Mononuclear cell (primary cell): ENCODE measurements at regions not wholly inside any gene's neighbourhood (a gene's known extent, or its start where the extent isn't known, plus 50 kb on each side); places are given as distances from the start of the nearest gene placed in this dataset.

Experiments used
- H3K27me3 ChIP-seq: 2 replicates; pipeline ENCODE4 v1.6.0; 2011; ENCODE audit warnings: low read length, control low read depth; ENCODE audit not compliant: insufficient read depth
- H3K4me1 ChIP-seq: 2 replicates; pipeline ENCODE4 v1.5.1; 2011; ENCODE audit warnings: mild to moderate bottlenecking, low read length, control low read depth; ENCODE audit not compliant: insufficient read depth
- H3K4me3 ChIP-seq: 2 replicates; pipeline ENCODE4 v1.5.1; 2011; ENCODE audit warnings: mild to moderate bottlenecking, low read length, moderate library complexity
- H3K9me3 ChIP-seq: 2 replicates; pipeline ENCODE4 v1.5.1; 2011; ENCODE audit warnings: low read depth, mild to moderate bottlenecking, control low read depth, low read length

DNA sequence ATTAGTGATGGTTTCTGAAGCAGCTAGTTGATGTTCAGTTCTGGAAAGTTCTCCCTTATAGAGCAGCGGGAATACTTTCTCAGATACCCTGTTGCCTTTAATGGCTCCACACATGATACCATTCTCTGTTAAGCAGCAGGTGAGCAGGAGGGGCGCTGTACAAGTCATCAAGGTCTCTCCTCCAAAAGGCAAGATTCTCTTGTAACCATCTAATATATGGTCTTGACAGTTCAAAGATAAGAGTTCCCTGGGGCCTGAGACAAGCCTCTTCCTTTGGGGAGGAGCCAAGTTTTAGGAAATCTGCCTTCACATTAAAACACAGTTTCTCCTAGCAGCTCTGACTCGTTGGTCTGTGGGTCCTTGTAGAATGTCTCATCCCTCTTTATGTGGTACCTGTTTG is 258.2 kb downstream of the QKI start:
- no peak overlapping the region for H3K4me3 ChIP-seq
- no peaks in the 10 kb centered on the region for H3K9me3 ChIP-seq
- H3K4me1 ChIP-seq = peaks cover 20% of the 10 kb centered on the region
- no peaks in the 10 kb centered on the region for H3K27me3 ChIP-seq

DNA sequence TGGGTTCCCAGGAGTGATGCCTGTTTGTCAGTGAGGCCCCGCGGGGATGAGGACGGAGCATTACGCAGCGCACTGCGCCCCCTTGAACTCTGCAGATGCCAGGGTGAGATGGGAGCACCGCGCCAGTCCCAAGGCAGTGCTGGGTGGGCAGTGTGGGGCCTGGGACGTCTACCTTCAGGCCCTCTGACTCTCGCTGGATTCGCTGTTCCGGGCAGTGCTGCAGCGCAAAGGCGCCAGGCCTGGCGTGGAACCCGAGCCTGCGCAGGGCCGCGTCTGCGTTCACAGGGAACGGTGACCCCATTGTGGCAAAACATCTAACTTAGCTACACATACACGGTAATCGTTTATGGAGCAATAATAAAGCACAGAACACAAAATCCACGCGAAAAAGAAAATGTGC is 257.3 kb downstream of the QKI start:
- Histone ChIP-seq H3K9me3 (no peaks in the 10 kb centered on the region), H3K4me3 (no peak overlapping the region), H3K4me1 (peaks cover 29% of the 10 kb centered on the region), H3K27me3 (no peaks in the 10 kb centered on the region)

DNA sequence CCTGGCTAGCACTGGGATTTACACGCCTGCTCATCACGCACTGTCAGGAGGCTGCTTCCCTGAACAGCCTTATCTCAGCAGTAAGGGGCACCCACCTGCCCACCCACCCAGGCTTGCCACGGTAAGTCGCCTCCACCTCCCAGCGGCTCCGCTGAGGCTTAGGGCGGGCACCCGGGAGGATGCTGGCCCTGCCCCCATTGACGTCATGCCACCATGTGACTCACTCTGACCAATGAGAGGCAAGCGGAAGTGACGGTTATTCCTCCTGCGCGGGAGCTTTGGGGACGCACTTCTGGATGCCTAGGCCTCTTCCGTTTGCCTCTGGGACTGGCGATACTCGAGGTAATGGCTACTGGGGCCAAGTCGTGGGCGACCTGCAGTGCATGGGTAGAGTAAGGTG is 256.8 kb downstream of the QKI start:
- H3K9me3 ChIP-seq = no peaks in the 10 kb centered on the region
- no peak overlapping the region for H3K4me3 ChIP-seq
- no peaks in the 10 kb centered on the region for H3K27me3 ChIP-seq
- H3K4me1 ChIP-seq = peaks cover 33% of the 10 kb centered on the region

DNA sequence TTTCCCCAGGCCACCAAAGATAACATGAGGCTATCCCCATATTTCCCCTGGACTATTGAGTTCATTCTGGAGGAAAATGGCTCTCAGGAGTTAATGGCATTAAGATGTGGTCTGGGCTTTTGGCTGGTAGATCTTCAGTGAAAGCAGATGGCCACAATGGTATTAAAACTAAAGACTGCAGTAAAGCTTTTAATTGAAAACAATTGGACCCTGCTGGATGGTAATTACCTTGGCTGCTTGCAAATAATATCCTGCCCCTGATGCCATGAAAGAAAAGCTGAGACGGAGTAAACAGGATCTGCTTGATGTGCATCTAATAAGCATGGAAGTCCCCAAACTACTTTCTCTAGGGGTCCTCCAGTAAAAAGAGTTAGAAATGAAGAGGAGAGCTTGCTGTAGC is 255.8 kb downstream of the QKI start:
- H3K27me3 ChIP-seq = no peaks in the 10 kb centered on the region
- no peak overlapping the region for H3K4me3 ChIP-seq
- H3K9me3 ChIP-seq = no peaks in the 10 kb centered on the region
- peaks cover 41% of the 10 kb centered on the region for H3K4me1 ChIP-seq

GRCh38 chr6:163668061-163668426 is 253.5 kb downstream of the QKI start:
- no peak overlapping the region for H3K4me3 ChIP-seq
- peaks cover 41% of the 10 kb centered on the region for H3K4me1 ChIP-seq
- H3K27me3 ChIP-seq = no peaks in the 10 kb centered on the region
- no peaks in the 10 kb centered on the region for H3K9me3 ChIP-seq

DNA sequence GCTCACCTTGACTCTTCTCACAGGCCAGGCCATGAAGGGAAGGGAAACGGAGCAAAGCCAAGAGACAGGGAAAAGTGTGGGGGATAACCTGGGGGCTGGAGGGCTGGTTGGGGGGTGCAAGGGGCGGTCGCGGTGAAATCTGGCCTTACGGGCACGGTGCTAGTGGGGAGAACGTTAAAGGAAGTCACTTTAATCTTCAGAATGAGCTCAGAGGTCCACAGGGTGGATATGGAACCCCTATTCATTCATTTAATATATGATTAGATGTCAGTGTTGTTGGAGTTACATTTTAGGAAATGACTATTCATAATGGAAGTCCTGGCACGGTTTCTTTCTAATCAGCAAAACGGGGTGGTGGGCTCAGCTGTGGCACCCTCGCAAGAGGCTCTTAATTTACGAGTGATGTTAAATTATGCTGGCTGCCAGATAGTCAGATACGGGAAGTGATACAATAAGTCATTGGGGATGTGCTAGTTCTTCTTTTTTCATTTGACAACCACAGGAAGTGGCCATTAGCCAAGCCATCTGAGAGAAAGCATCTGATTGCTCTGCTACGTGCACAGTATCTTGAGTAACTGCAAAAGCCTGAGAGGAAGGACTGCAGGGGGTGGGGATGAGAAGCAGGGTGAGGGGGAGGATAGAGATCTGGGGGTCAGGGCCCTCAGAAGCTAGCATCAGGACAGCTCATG is 253.0 kb downstream of the QKI start:
- H3K27me3 ChIP-seq = no peaks in the 10 kb centered on the region
- no peak overlapping the region for H3K4me3 ChIP-seq
- H3K4me1 ChIP-seq = peaks cover 41% of the 10 kb centered on the region
- no peaks in the 10 kb centered on the region for H3K9me3 ChIP-seq

- Histone ChIP-seq H3K9me3 (no peaks in the 10 kb centered on the region), H3K27me3 (no peaks in the 10 kb centered on the region), H3K4me3 (no peak overlapping the region), H3K4me1 (peaks cover 60% of the 10 kb centered on the region)
Measured at GRCh38 chr6:163665464-163665863, 250.9 kb downstream of the QKI start.

GRCh38 chr6:163663575-163663974 is 249.1 kb downstream of the QKI start:
- H3K27me3 ChIP-seq = peaks cover 3% of the 10 kb centered on the region
- no peaks in the 10 kb centered on the region for H3K9me3 ChIP-seq
- H3K4me1 ChIP-seq = peaks cover 53% of the 10 kb centered on the region
- no peak overlapping the region for H3K4me3 ChIP-seq

GRCh38 chr6:163662604-163663225 is 248.2 kb downstream of the QKI start:
- Histone ChIP-seq H3K27me3 (peaks cover 7% of the 10 kb centered on the region), H3K9me3 (no peaks in the 10 kb centered on the region), H3K4me3 (no peak overlapping the region), H3K4me1 (peaks cover 44% of the 10 kb centered on the region)

DNA sequence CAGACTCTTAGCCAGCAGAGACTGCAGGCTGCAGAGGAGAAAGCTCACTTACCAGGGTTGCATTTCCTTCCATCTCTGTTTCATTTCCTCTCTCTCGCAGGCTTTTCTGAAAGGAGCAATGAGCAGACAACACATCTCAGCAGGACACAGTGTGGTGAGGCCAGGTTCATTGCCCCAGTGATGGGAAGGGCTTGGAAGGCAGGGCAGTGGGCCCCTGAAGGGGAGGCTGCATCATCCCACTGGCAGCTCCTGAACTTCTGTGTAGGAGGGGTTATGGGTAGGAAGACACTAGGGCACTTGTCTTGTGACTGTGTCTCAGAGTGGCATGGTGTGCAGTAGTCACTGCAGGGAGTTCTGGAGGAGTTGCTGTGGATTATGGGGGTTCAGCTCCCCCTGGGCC is 246.8 kb downstream of the QKI start:
- peaks cover 30% of the 10 kb centered on the region for H3K4me1 ChIP-seq
- H3K4me3 ChIP-seq = no peak overlapping the region
- peaks cover 12% of the 10 kb centered on the region for H3K27me3 ChIP-seq
- no peaks in the 10 kb centered on the region for H3K9me3 ChIP-seq

DNA sequence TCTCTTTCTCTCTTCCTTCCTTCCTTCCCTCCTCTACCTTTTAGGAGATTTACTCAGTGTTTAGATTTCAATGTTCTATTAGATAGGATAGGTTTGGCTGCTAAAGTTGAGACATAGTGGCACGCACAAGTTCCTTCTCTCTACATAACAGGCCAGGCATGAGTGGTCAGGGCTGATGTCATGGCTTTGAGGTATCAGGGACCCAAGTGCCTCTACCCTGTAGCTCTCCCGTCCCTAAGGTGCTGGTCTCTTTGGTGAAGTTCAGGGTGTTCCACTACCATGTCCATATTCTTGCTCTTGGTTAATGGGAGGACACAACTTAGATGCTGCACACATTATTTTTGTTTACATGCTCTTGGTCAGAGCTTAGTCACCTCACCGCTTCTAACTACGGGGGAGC is 245.3 kb downstream of the QKI start:
- peaks cover 13% of the 10 kb centered on the region for H3K27me3 ChIP-seq
- peaks cover 23% of the 10 kb centered on the region for H3K4me1 ChIP-seq
- no peak overlapping the region for H3K4me3 ChIP-seq
- H3K9me3 ChIP-seq = no peaks in the 10 kb centered on the region

- Histone ChIP-seq H3K4me3 (no peak overlapping the region), H3K4me1 (peaks cover 3% of the 10 kb centered on the region), H3K9me3 (no peaks in the 10 kb centered on the region), H3K27me3 (peaks cover 13% of the 10 kb centered on the region)
Measured at GRCh38 chr6:163655217-163656121, 241.0 kb downstream of the QKI start.

GRCh38 chr6:163651915-163652668 is 237.6 kb downstream of the QKI start:
- H3K4me3 ChIP-seq = no peak overlapping the region
- peaks cover 6% of the 10 kb centered on the region for H3K27me3 ChIP-seq
- H3K4me1 ChIP-seq = no peaks in the 10 kb centered on the region
- no peaks in the 10 kb centered on the region for H3K9me3 ChIP-seq

DNA sequence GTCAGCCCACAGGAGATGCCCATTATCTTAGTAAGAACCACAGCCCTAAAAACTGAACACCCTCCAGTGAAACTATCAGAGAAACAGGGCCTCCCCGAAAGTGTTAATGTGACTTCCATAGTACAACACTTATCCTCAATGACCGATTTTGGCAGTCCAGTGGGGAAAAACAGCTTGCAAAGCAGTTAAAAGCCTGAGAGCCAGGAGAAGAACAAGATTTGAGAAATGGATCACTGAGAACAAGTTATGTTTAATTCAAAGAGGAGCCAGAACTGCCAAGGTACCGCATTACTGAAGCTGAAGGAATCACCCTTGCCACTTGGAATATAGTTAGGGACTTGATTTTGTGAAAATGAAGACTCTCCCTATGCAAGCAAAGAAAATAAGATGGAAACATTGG is 236.9 kb downstream of the QKI start:
- H3K4me1 ChIP-seq = no peaks in the 10 kb centered on the region
- H3K4me3 ChIP-seq = no peak overlapping the region
- H3K9me3 ChIP-seq = no peaks in the 10 kb centered on the region
- peaks cover 3% of the 10 kb centered on the region for H3K27me3 ChIP-seq

DNA sequence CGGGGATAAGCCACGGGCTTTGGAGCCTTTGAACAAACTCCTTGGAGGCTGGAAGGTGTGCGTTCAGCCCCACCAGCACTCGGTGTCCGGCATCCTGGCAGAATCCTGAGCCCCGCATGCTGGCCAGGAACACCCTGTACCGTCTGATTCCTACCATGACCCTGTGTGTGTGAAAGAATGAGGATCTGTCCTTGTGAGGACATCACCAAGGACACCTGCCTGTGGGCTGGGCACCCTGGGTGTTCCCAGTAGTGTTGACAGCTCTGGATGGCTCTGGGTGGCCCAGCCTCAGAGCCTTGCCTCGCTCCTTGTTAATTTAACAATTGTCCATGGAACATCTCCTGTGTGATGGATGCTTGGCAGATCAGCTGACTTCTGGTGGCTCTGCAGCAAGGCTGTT is 234.3 kb downstream of the QKI start:
- no peak overlapping the region for H3K4me3 ChIP-seq
- H3K9me3 ChIP-seq = no peaks in the 10 kb centered on the region
- H3K4me1 ChIP-seq = no peaks in the 10 kb centered on the region
- H3K27me3 ChIP-seq = no peaks in the 10 kb centered on the region
